ENCODE measurements at regions not wholly inside any gene's neighbourhood (a gene's known extent, or its start where the extent isn't known, plus 50 kb on each side); places are given as distances from the start of the nearest gene placed in this dataset.
"Not testable (repeated sequence)": the region's sequence is repeated elsewhere in the genome, so short reads cannot be mapped to it uniquely, and the experiment has no call there.

- Mint-ChIP-seq H3K4me3 (no peak overlapping the region), H3K27ac (no peak overlapping the region), H3K27me3 (ENCODE audit: low read depth) (peaks cover 32% of the 10 kb centered on the region), H3K9me3 (peaks cover 50% of the 10 kb centered on the region), H3K36me3 (peaks cover 2% of the 10 kb centered on the region; the same call in 1 of the 2 replicates), H3K4me1 (no peaks in the 10 kb centered on the region)
- TF ChIP-seq NFYB (CRISPR knock-in tag; conservative IDR thresholded peaks at IDR 0.05; ENCODE audit: low read depth) (no peak), SP1 (CRISPR knock-in tag; conservative IDR thresholded peaks at IDR 0.05) (no peak), ZNF671 (CRISPR knock-in tag; IDR thresholded peaks at IDR 0.05) (no peak), ELF4 (CRISPR knock-in tag; IDR thresholded peaks at IDR 0.05; ENCODE audit: low read depth) (no peak), ARID4B (CRISPR knock-in tag; IDR thresholded peaks at IDR 0.05; ENCODE audit: borderline replicate concordance) (no peak), CTCF (IDR thresholded peaks at IDR 0.05) (no peak), ZNF138 (CRISPR knock-in tag; conservative IDR thresholded peaks at IDR 0.05) (no peak), ZNF423 (CRISPR knock-in tag; IDR thresholded peaks at IDR 0.05) (no peak), ZNF219 (CRISPR knock-in tag; IDR thresholded peaks at IDR 0.05; ENCODE audit: borderline replicate concordance) (no peak), ZNF281 (CRISPR knock-in tag; IDR thresholded peaks at IDR 0.05) (no peak), RELA (CRISPR knock-in tag; IDR thresholded peaks at IDR 0.05; ENCODE audit: borderline replicate concordance) (no peak), PREB (CRISPR knock-in tag; IDR thresholded peaks at IDR 0.05; ENCODE audit: borderline replicate concordance) (no peak), MAX (CRISPR knock-in tag; IDR thresholded peaks at IDR 0.05) (no peak), ZNF121 (CRISPR knock-in tag; IDR thresholded peaks at IDR 0.05) (no peak), MLX (CRISPR knock-in tag; IDR thresholded peaks at IDR 0.05) (no peak), ESRRA (CRISPR knock-in tag; IDR thresholded peaks at IDR 0.05; ENCODE audit: borderline replicate concordance) (no peak)
- CTCF ChIA-PET, result interaction anchor here (0.9 to 1.2 kb wide), 2 partner anchors 16 to 37 kb away, joined by 3 to 4 read pairs; no protein-coding TSS in a partner anchor
- POLR2A ChIA-PET, result no interaction called here
- ATAC-seq (no peak), DNase-seq (ENCODE audit: low spot score) (no peak)
Measured at GRCh38 chr1:157347506-157347905, 204.8 kb downstream of the FCRL5 start.

GRCh38 chr1:157337785-157338184 is 199.6 kb upstream of the ETV3 start:
- H3K36me3 Mint-ChIP-seq; POLR2A ChIA-PET; H3K27ac Mint-ChIP-seq; DNase-seq (ENCODE audit: low spot score); CTCF ChIA-PET; H3K27me3 Mint-ChIP-seq (ENCODE audit: low read depth); H3K4me3 Mint-ChIP-seq; ATAC-seq; H3K4me1 Mint-ChIP-seq: not testable (repeated sequence)
- H3K9me3 Mint-ChIP-seq, result peaks cover 30% of the 10 kb centered on the region

Measured in WTC11 (cell line).